Panc1 (cell line): ENCODE measurements at regions not wholly inside any gene's neighbourhood (a gene's known extent, or its start where the extent isn't known, plus 50 kb on each side); places are given as distances from the start of the nearest gene placed in this dataset.

Source experiments
- ATAC-seq: fragments of 200-7000 bp; cut with Tn5 transposase; 2 replicates; pipeline ENCODE4 v1.9.1; 2020; ENCODE audit warnings: mild to moderate bottlenecking, moderate library complexity
- BruUV-seq: library from RNA; stranded (reverse); fragments of 400-500 nt; replicated peaks from 2 replicates; lab custom pipeline; 2021; lab: Mats Ljungman, UMichigan
- CTCF ChIA-PET: fragments of 300-600 bp; sonication (Branson Sonifier 250); formaldehyde crosslinking; loops from one replicate; lab custom pipeline; 2022; ENCODE audit warnings: antibody characterized with exemption; lab: Charles Lee
- POLR2A ChIA-PET: fragments of 300-600 bp; sonication (Branson Sonifier 250); formaldehyde crosslinking; loops from one replicate; lab custom pipeline; 2022; ENCODE audit warnings: antibody characterized with exemption; lab: Charles Lee
- DNase-seq: peaks from one replicate; pipeline ENCODE4 v3.0.0-alpha.2; 2010; ENCODE audit warnings: low read depth, low spot score
- H3K27ac ChIP-seq: 2 replicates; pipeline ENCODE4 v1.5.1; 2011; ENCODE audit warnings: mild to moderate bottlenecking, low read length, inconsistent platforms
- H3K27me3 ChIP-seq: fragments of 200-500 bp; sonication (Bioruptor generic); 2 replicates; pipeline ENCODE4 v1.6.0; 2014; ENCODE audit warnings: low read length, inconsistent platforms; ENCODE audit not compliant: control insufficient read depth, insufficient read depth
- H3K36me3 ChIP-seq: fragments of 200-500 bp; sonication (Bioruptor generic); 2 replicates; pipeline ENCODE4 v1.5.1; 2014; ENCODE audit warnings: inconsistent platforms, mild to moderate bottlenecking, low read length, moderate library complexity; ENCODE audit not compliant: control insufficient read depth, insufficient read depth
- H3K4me1 ChIP-seq: 2 replicates; pipeline ENCODE4 v1.5.1; 2011; ENCODE audit warnings: inconsistent platforms, mild to moderate bottlenecking, low read length, moderate library complexity; ENCODE audit not compliant: control insufficient read depth, insufficient read depth
- H3K4me3 ChIP-seq, 2 experiments: 2 replicates each; pipeline ENCODE4 v1.5.1; 2011 to 2012; ENCODE audit warnings: low read depth in 2 of 2, low read length in 2 of 2, mild to moderate bottlenecking in 2 of 2, inconsistent platforms in 1 of 2, moderate library complexity in 1 of 2
- H3K9me3 ChIP-seq: fragments of 200-500 bp; sonication (Bioruptor generic); 2 replicates; pipeline ENCODE4 v1.5.1; 2014; ENCODE audit warnings: low read depth, mild to moderate bottlenecking, inconsistent platforms, low read length, moderate library complexity; ENCODE audit not compliant: control insufficient read depth, insufficient read depth
- CTCF ChIP-seq: fragments of 450-650 bp; IDR thresholded peaks from 2 replicates; pipeline ENCODE4 v1.5.1; 2017; ENCODE audit warnings: mild to moderate bottlenecking
- POLR2AphosphoS5 ChIP-seq: IDR thresholded peaks from 2 replicates; pipeline ENCODE4 v1.6.1; 2012; ENCODE audit warnings: mild to moderate bottlenecking, low read depth, low read length, moderate library complexity
- REST ChIP-seq, 2 experiments: IDR thresholded peaks; 2 replicates each; pipeline ENCODE4 v1.6.1; 2011 to 2012; ENCODE audit warnings: low read depth in 2 of 2, control low read depth in 1 of 2, low read length in 1 of 2, mild to moderate bottlenecking in 1 of 2, moderate library complexity in 1 of 2; ENCODE audit not compliant: insufficient read depth in 1 of 2
- SIN3A ChIP-seq: IDR thresholded peaks from 2 replicates; pipeline ENCODE4 v1.6.1; 2012; ENCODE audit warnings: low read depth, mild to moderate bottlenecking, low read length, moderate library complexity, borderline replicate concordance; ENCODE audit not compliant: insufficient read depth
- TCF7L2 ChIP-seq: IDR thresholded peaks from 2 replicates; pipeline ENCODE4 v1.6.1; 2011; ENCODE audit warnings: mild to moderate bottlenecking, low read depth, low read length, inconsistent platforms
- in situ Hi-C: cut with HindIII; loops from 2 replicates; pipeline ENCODE4 v1.10.0; 2016; ENCODE audit warnings: low sequenced_read_pairs, low pct_unique_long_range_greater_than_20kb
- intact Hi-C: fragments of 100-400 bp; cut with micrococcal nuclease; formaldehyde crosslinking; loops from one replicate; pipeline ENCODE4 v1.10.0; 2022; ENCODE audit not compliant: unreplicated experiment

GRCh38 chr9:24090566-24090965 lies 264.5 kb upstream of the ELAVL2 start:
- no peaks in the 10 kb centered on the region for H3K9me3 ChIP-seq
- no peak overlapping the region for H3K4me3 ChIP-seq
- ChIA-PET POLR2A (no interaction called here), CTCF (no interaction called here)
- TF ChIP-seq TCF7L2: no peak
- no peak for TF ChIP-seq CTCF
- no peak for TF ChIP-seq SIN3A
- no peak for TF ChIP-seq POLR2AphosphoS5
- TF ChIP-seq REST (IDR thresholded peaks at IDR 0.05; ENCODE audit: insufficient read depth in 1 of 2, low read depth in 2 of 2, low read length in 1 of 2): no peak
- H3K27ac ChIP-seq: no peak overlapping the region
- no peaks in the 10 kb centered on the region for H3K36me3 ChIP-seq
- ATAC-seq: no peak
- H3K4me1 ChIP-seq: no peaks in the 10 kb centered on the region
- intact Hi-C loops (no loop called here), in situ Hi-C loops (no loop called here)
- H3K27me3 ChIP-seq: no peaks in the 10 kb centered on the region
- BruUV-seq: no TSS peak
- no peak for DNase-seq

- in situ Hi-C loops: no loop called here
Observed at GRCh38 chr9:24073666-24074065, 247.6 kb upstream of the ELAVL2 start.

More at GRCh38 chr9:24073666-24074065, 247.6 kb upstream of the ELAVL2 start:
- H3K36me3 ChIP-seq: no peaks in the 10 kb centered on the region
- intact Hi-C loops: no loop called here
- CTCF ChIA-PET: no interaction called here
- H3K4me1 ChIP-seq: no peaks in the 10 kb centered on the region
- POLR2A ChIA-PET: no interaction called here
- BruUV-seq: no TSS peak
- no peaks in the 10 kb centered on the region for H3K27me3 ChIP-seq
- DNase-seq (no peak), ATAC-seq (no peak)
- no peak overlapping the region for H3K4me3 ChIP-seq
- H3K9me3 ChIP-seq: no peaks in the 10 kb centered on the region
- TF ChIP-seq SIN3A: no peak
- TF ChIP-seq CTCF: no peak
- no peak for TF ChIP-seq TCF7L2
- no peak for TF ChIP-seq POLR2AphosphoS5
- no peak for TF ChIP-seq REST (IDR thresholded peaks at IDR 0.05; ENCODE audit: insufficient read depth in 1 of 2, low read depth in 2 of 2, low read length in 1 of 2)
- H3K27ac ChIP-seq: no peak overlapping the region
